SJCRH30 (cell line): ENCODE measurements at regions not wholly inside any gene's neighbourhood (a gene's known extent, or its start where the extent isn't known, plus 50 kb on each side); places are given as distances from the start of the nearest gene placed in this dataset.

ENCODE experiments used
- DNase-seq, 2 experiments: peaks; one replicate each; pipeline ENCODE4 v3.0.0-alpha.2; 2015 to 2020
- H3K27ac ChIP-seq: fragments of 250-450 bp; sonication (Bioruptor Pico); 2 replicates; pipeline ENCODE4 v1.5.1; 2020; ENCODE audit warnings: mild to moderate bottlenecking, moderate library complexity
- H3K27me3 ChIP-seq: fragments of 250-450 bp; sonication (Bioruptor Pico); 2 replicates; pipeline ENCODE4 v1.5.1; 2020; ENCODE audit warnings: mild to moderate bottlenecking, moderate library complexity
- H3K36me3 ChIP-seq: fragments of 250-450 bp; sonication (Bioruptor Pico); 2 replicates; pipeline ENCODE4 v1.5.1; 2020; ENCODE audit warnings: mild to moderate bottlenecking, moderate library complexity
- H3K4me1 ChIP-seq: fragments of 250-450 bp; sonication (Bioruptor Pico); 2 replicates; pipeline ENCODE4 v1.5.1; 2020; ENCODE audit warnings: mild to moderate bottlenecking, moderate library complexity
- H3K4me3 ChIP-seq: fragments of 250-450 bp; sonication (Bioruptor Pico); 2 replicates; pipeline ENCODE4 v1.5.1; 2020; ENCODE audit warnings: mild to moderate bottlenecking, moderate library complexity
- H3K9me3 ChIP-seq: fragments of 250-450 bp; sonication (Bioruptor Pico); replicated peaks from 2 replicates; pipeline ENCODE4 v1.5.1; 2020; ENCODE audit warnings: mild to moderate bottlenecking, moderate library complexity

DNA sequence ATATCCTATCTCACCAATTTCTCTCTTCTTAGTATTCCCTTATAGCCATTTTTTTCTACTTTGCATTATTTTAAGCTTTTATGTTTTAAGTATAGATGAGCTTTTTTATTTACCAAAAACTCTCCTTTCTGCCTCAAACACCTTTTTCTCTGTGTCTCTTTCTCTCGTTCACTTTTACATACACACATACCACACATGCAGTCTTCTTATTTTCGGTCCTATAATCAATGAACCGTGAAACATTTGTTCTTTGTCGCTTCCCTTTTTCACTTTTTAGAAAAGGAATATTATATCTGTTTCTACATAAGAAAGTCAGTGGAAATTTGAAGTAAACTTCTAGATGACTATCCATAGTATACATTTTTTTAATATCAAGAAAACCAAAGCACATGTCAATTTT lies 183.2 kb downstream of the MRPL39 start:
- Histone ChIP-seq H3K36me3 (no peaks in the 10 kb centered on the region), H3K27ac (no peak overlapping the region), H3K4me1 (no peaks in the 10 kb centered on the region), H3K4me3 (no peak overlapping the region), H3K27me3 (no peaks in the 10 kb centered on the region), H3K9me3 (no peaks in the 10 kb centered on the region)
- DNase-seq, result no peak

DNA sequence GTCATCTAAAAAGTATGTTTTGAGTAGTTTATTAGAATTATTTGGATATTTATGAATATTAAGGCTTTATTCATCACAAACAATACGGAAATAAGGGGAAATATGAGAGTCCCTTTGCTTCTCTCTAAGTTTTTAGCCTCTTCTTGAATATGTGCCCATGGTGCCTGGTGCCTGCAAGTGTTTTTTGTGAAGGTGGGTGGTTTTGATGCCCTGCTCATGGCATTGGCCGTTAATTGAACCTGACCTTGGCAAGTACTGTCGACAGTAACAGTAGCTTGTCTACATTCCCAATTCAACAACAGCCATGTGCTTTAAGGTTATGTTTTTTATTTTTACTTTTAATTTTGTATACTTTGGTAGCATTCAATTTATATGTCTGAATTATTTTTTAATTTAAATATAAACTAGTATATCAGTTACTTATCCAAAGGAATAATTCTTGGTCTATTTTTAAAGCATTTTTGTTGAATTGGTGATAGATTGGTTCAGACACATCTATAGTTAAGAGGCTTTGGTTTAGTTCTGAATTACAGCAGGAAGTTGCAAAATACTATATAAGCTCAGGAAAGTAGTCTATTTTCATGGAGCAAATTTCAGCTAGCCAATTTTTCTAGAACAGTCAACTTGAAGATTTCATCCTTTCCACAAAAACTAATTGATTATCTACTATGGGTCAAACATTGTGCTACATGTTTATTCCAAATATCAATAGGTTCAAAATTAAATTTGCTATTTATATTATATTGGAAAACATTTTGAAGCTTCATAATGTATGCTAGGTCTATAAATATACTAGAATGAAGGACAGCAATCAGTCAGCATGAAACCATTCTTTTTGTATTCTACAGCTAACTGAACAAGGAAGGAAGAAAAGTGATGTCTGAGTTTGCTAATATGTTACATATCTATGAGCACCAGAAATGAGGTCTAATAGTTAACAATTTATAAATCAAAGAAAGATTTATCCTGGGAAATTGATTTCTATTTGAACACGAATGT lies 184.4 kb downstream of the MRPL39 start:
- H3K9me3 ChIP-seq, result no peaks in the 10 kb centered on the region

DNA sequence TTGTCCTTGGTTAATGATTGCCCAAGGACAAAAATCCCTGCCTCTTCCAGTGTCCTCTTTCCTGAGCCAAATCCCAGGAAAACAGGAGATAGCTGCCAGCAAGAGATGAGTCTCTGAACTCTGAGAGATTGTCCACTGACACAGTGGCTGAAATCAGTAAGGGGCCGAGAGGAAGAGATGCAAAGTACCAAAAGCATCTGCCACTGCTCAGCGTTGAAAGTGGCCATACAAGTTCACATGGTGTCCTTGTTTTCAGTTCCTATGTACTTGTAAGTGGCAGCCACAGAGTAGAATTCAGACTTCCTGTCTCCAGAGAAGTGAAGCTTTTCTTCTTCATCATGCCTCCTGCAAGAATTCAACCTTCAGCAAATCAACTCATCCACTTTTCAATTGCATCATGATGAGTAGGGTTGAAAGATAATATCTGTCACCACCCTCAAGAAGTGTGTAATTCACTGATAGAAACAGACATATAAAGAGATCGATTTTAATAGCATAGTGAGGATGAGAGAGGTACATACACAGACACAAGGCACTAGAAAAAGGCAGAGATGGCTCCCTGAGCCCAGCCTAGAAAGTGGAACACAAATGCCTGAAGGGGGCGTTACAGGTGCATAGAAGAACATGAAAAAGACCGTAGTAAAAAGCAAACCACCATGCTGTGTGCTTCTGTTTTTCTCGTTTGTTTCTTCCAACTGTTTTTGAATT lies 185.8 kb downstream of the MRPL39 start:
- H3K9me3 ChIP-seq, result no peaks in the 10 kb centered on the region
- peak; percentile 54 to 81 for DNase-seq
- H3K27ac ChIP-seq, result no peak overlapping the region
- no peak overlapping the region for H3K4me3 ChIP-seq
- H3K27me3 ChIP-seq, result no peaks in the 10 kb centered on the region
- H3K4me1 ChIP-seq, result no peaks in the 10 kb centered on the region
- no peaks in the 10 kb centered on the region for H3K36me3 ChIP-seq

More for the DNA sequence above, 184.4 kb downstream of the MRPL39 start:
- no peaks in the 10 kb centered on the region for H3K36me3 ChIP-seq
- no peaks in the 10 kb centered on the region for H3K27me3 ChIP-seq
- DNase-seq, result no peak
- no peak overlapping the region for H3K27ac ChIP-seq
- no peak overlapping the region for H3K4me3 ChIP-seq
- H3K4me1 ChIP-seq, result no peaks in the 10 kb centered on the region

DNA sequence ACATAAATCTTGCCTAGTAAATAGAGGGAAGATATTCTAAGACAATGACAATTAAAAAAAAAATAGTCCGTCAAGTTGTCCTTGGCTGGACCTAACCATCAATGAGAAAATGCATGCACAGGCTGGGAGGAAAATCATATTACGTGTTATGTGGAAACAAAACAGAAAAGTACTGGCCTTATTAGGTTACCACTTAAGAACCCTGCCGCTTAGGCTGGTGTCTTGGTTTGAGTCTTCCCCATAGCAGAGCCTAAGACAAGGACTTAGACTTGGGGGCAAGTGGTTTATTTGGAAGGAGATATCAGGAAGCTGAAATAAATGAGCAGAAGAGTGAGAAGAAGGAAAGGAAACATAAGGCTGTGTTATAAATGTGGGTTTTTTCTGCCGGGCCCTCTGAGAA lies 186.4 kb downstream of the MRPL39 start:
- H3K36me3 ChIP-seq, result no peaks in the 10 kb centered on the region
- H3K4me3 ChIP-seq, result no peak overlapping the region
- H3K9me3 ChIP-seq, result no peaks in the 10 kb centered on the region
- DNase-seq, result no peak
- H3K4me1 ChIP-seq, result no peaks in the 10 kb centered on the region
- H3K27ac ChIP-seq, result no peak overlapping the region
- no peaks in the 10 kb centered on the region for H3K27me3 ChIP-seq

DNA sequence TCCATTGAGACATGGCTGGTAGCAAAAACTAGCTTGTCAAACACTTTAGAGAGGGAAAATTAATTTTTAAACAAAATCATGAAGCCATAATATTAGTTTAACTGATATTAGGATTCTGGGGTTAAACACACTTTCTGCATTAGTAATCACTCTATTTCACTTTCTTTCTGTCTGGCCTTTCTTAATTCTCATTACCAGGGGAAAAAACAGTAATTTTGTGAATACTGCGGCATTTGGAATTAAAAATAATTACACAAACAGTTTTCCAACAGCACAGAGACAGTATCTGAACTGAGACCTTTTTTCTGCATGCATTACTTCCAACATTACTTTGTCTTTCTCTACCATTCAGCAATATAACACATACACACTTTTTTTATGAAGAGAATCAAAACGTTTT lies 190.6 kb downstream of the MRPL39 start:
- Histone ChIP-seq H3K27ac (no peak overlapping the region), H3K36me3 (no peaks in the 10 kb centered on the region), H3K4me1 (no peaks in the 10 kb centered on the region), H3K9me3 (no peaks in the 10 kb centered on the region), H3K27me3 (no peaks in the 10 kb centered on the region), H3K4me3 (no peak overlapping the region)
- no peak for DNase-seq

DNA sequence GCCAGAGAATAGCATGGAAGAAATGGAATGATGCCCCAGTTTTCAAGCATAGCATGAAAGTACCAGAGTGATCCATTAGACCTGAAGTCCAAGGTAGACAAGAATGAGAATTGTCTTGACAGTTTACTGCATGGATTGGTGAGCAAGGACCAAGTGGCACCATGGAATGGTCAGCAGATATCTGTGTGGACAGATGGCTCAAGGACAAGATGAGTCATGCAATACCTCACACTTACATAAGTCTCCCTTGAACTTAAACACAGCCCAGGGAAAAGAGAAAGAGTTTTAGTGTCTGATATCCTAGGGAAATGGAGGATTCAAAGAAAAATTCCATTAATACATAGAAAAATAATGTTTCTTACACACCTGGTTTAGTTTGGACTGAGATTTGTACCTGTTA lies 195.2 kb downstream of the MRPL39 start:
- H3K4me3 ChIP-seq, result no peak overlapping the region
- no peaks in the 10 kb centered on the region for H3K27me3 ChIP-seq
- DNase-seq, result no peak
- H3K9me3 ChIP-seq, result no peaks in the 10 kb centered on the region
- no peak overlapping the region for H3K27ac ChIP-seq
- H3K4me1 ChIP-seq, result no peaks in the 10 kb centered on the region
- no peaks in the 10 kb centered on the region for H3K36me3 ChIP-seq

DNA sequence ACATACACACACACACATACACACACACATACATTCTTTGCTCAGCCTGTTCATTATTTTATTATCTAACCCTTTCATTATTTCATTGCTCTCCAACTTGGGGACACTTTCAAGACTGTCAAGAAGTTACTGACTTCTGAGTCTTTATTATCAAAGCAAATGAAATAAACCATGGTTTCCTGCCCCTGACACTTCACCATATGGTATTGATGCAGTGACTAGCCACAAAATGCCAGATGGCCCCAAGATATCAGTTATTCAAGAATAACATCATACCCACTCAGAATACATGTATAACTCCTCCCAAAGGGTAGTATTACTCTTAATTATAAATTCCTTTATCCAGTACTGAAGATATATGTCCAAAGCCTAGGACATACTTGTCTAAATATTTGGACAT lies 197.3 kb downstream of the MRPL39 start:
- H3K4me1 ChIP-seq, result no peaks in the 10 kb centered on the region
- no peak overlapping the region for H3K4me3 ChIP-seq
- no peaks in the 10 kb centered on the region for H3K36me3 ChIP-seq
- no peaks in the 10 kb centered on the region for H3K9me3 ChIP-seq
- no peak overlapping the region for H3K27ac ChIP-seq
- no peaks in the 10 kb centered on the region for H3K27me3 ChIP-seq
- no peak for DNase-seq

DNA sequence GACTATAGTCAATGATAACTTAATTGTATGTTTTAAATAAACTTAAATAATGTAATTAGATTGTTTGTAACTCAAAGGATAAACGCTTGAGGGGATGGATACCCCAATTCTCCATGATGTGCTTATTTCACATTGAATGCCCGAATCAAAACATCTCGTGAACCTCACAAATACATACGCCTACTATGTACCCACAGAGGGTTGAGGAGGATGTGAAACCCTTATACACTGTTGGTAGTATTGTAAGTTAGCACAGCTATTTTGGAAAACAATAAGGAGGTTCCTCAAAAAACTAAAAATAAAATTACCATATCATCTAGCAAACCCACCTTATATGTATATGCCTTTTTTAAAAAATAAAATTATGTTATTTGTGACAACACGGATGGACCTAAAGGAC lies 198.6 kb downstream of the MRPL39 start:
- Histone ChIP-seq H3K36me3 (no peaks in the 10 kb centered on the region), H3K4me1 (no peaks in the 10 kb centered on the region), H3K27me3 (no peaks in the 10 kb centered on the region)

DNA sequence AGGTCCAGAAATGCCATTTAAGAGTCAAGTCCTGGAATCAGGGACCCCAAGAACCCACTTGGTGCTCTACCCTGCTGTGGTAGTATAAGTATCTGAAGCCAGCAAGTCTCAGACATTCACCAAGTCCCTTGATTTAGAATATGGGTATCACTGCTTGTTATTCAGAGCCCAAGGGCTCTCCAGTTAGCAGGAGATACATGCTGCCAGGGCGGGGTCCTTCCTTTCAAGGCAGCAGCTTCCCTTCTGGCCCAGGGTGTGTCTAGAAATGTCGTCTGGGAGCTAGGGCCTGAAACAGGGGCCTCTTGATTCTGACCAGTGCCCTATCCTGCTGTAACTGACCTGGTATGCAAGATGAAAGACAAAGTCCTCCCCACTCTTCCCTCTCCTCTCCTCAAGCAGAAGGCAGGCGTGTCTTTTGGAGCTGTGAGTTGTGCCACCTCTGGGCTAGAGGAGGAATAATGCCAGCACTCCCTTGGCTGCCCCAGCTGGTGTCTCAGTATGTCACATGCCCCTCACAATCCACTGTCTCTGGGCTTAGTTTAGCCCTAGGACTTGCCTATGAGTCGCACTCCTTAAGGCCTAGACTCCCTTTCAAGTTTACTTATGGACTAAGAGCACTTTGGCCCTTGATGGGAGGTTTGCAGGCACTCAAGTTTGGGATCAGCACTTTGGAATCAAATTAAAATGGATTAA lies 200.2 kb downstream of the MRPL39 start:
- no peaks in the 10 kb centered on the region for H3K4me1 ChIP-seq
- H3K9me3 ChIP-seq, result no peaks in the 10 kb centered on the region
- H3K36me3 ChIP-seq, result no peaks in the 10 kb centered on the region
- H3K27ac ChIP-seq, result no peak overlapping the region
- no peaks in the 10 kb centered on the region for H3K27me3 ChIP-seq
- no peak overlapping the region for H3K4me3 ChIP-seq
- DNase-seq, result no peak

More for the DNA sequence above, 198.6 kb downstream of the MRPL39 start:
- Histone ChIP-seq H3K27ac (no peak overlapping the region), H3K9me3 (no peaks in the 10 kb centered on the region), H3K4me3 (no peak overlapping the region)
- no peak for DNase-seq

DNA sequence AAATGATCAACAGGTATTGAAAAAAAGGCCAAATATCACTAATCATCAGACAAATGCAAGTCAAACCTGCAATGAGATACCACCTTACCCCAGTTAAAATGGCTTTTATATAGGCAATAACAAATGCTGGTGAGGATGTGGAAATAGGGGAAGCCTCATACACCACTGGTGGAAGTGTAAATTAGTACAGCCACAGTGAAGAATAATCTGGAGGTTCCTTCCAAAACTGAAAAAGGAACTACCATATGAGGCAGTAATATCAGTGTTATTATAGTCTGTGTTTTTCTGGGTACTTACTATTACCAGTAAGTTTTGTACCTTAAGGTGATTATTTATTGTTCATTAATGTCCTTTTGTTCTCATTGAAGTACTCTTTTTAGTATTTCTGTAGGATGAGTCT lies 201.3 kb downstream of the MRPL39 start:
- no peaks in the 10 kb centered on the region for H3K4me1 ChIP-seq
- no peak for DNase-seq
- H3K36me3 ChIP-seq, result no peaks in the 10 kb centered on the region
- H3K27ac ChIP-seq, result no peak overlapping the region
- no peak overlapping the region for H3K4me3 ChIP-seq
- H3K9me3 ChIP-seq, result no peaks in the 10 kb centered on the region
- H3K27me3 ChIP-seq, result no peaks in the 10 kb centered on the region

DNA sequence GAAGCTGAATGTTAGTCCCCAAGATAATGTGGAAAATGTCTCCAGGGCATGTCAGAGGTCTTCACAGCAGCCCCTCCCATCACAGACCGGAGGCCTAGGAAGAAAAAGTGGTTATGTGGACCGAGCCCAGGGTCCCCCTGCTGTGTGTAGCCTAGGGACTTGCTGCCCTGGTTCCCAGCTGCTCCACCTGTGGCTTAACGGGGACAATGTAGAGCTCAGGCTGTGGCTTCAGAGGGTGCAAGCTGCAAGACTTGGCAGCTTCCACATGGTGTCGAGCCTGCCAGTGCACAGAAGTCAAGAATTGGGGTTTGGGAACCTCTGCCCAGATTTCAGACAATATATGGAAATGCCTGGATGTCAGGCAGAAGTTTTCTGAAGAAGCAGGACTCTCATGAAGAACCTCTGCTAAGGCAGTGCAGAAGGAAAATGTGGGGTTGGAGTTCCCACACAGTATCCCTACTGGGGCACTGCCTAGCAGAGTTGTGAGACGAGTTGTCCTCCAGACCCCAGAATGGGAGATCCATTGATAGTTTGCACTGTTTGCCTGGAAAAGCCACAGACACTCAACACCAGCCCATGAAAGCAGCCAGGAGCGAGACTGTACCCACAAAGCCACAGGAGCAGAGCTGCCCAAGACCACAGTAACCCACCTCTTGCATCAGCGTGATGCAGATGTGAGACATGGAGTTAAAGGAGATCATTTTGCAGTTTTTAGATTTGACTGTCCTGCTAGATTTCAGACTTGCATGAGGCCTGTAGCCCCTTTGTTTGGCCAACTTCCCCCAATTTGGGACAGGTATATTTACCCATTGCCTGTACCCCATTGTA lies 204.9 kb downstream of the MRPL39 start:
- H3K4me1 ChIP-seq, result no peaks in the 10 kb centered on the region
- H3K36me3 ChIP-seq, result no peaks in the 10 kb centered on the region
- H3K4me3 ChIP-seq, result no peak overlapping the region
- H3K27ac ChIP-seq, result no peak overlapping the region
- H3K27me3 ChIP-seq, result no peaks in the 10 kb centered on the region
- DNase-seq, result no peak
- H3K9me3 ChIP-seq, result no peaks in the 10 kb centered on the region

DNA sequence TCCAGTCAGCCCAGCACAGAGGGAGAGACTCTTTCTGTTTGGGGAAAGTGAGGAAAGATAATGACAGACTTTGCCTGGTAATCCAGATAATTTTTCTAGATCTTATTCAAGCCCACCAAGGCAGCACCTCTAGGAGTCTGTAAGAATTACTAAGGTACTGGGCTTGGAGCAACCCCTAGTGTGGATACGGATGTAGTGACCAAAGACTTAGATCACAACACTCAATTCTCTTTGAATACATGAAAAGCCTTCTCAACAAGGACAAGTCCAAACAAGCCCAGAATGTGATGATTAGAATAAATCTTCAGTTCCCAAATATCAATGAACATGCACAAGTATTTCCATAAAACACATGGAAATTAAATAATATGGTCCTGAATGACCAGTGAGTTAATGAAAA lies 206.9 kb downstream of the MRPL39 start:
- Histone ChIP-seq H3K4me3 (no peak overlapping the region), H3K4me1 (no peaks in the 10 kb centered on the region), H3K9me3 (no peaks in the 10 kb centered on the region), H3K27me3 (no peaks in the 10 kb centered on the region), H3K36me3 (no peaks in the 10 kb centered on the region), H3K27ac (no peak overlapping the region)
- no peak for DNase-seq

DNA sequence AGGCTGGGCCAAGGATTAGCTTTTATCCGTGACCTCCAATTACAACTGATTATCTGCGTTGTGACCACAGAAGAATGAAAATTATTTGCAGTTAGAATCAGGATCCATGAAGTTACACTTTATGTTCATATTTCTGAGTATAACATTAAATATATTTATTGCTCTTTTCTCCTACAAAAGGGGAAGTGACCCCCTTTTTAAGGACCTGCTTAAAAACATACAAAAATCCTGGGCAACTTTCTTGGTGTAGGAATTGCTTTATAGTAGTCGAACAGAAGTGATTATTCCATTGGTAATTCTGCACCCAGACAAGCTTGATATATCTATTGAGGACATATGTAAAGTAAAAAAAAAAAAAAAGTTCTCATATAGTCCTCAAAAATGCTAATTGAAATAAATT lies 208.7 kb downstream of the MRPL39 start:
- Histone ChIP-seq H3K27ac (no peak overlapping the region), H3K9me3 (no peaks in the 10 kb centered on the region)

DNA sequence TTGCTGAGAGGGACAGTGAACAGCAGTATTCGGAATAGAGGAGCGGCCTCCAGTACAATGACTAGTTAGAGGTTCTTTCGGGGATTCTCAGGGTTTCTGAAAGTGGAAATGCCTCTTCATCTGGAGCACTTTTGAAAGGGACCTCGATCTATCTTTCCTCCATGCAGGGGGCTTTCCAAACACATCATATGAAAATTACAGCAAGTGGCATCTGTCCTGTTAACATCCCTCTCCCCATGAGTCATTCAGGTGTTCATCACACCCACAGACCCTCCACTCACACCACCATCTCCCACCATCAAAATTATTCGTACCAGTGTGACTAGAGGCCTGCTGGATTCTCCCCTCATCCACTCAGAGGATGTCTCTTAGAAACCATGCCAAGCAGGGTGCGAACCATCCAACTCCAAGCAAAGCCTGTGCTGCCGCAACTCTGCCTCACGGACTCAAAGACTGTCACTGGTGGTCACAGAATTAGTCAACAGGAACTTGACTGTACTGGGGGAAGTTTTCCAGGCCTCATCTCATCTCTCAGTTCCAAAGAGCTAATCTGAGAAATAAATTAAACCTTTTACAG lies 211.1 kb downstream of the MRPL39 start:
- Histone ChIP-seq H3K4me1 (no peaks in the 10 kb centered on the region), H3K27ac (no peak overlapping the region), H3K4me3 (no peak overlapping the region), H3K27me3 (no peaks in the 10 kb centered on the region), H3K9me3 (no peaks in the 10 kb centered on the region), H3K36me3 (no peaks in the 10 kb centered on the region)
- DNase-seq, result no peak

More for the DNA sequence above, 208.7 kb downstream of the MRPL39 start:
- no peak for DNase-seq
- no peaks in the 10 kb centered on the region for H3K27me3 ChIP-seq
- no peak overlapping the region for H3K4me3 ChIP-seq
- no peaks in the 10 kb centered on the region for H3K36me3 ChIP-seq
- H3K4me1 ChIP-seq, result no peaks in the 10 kb centered on the region
